HepG2 (cell line): ENCODE measurements at regions not wholly inside any gene's neighbourhood (a gene's known extent, or its start where the extent isn't known, plus 50 kb on each side); places are given as distances from the start of the nearest gene placed in this dataset.

Source experiments
- ATAC-seq: fragments of 200-7000 bp; cut with Tn5 transposase; 3 replicates; pipeline ENCODE4 v1.9.1; 2020; ENCODE audit warnings: mild to moderate bottlenecking, moderate library complexity
- BruUV-seq: library from RNA; stranded (reverse); fragments of 400-500 nt; replicated peaks from 2 replicates; lab custom pipeline; 2021; lab: Mats Ljungman, UMichigan
- CTCF ChIA-PET: fragments of 300-600 bp; formaldehyde crosslinking; extraction: SDS; loops from one replicate; lab custom pipeline; 2021; ENCODE audit warnings: low total read pairs, inconsistent platforms, low intra/inter-chr PET ratio; lab: Yijun Ruan, JAX
- POLR2A ChIA-PET: fragments of 350-600 bp; sonication (Branson Sonifier 250); formaldehyde crosslinking; loops from one replicate; lab custom pipeline; 2020; ENCODE audit warnings: antibody characterized with exemption, inconsistent platforms; lab: Yijun Ruan, JAX
- DNase-seq: peaks from one replicate; pipeline ENCODE4 v3.0.0-alpha.2; 2015; ENCODE audit warnings: low spot score
- FAIRE-seq: peaks from 3 replicates; lab custom pipeline; 2011; peaks lifted over from hg19 to GRCh38; lab: Jason Lieb, UNC
- H2AFZ ChIP-seq: one replicate; pipeline ENCODE4 v1.6.1; 2011; ENCODE audit warnings: low read length, inconsistent platforms
- H3K27ac ChIP-seq: fragments of 300-600 bp; 3 replicates; pipeline ENCODE4 v1.8.0; 2011; ENCODE audit warnings: mixed run types, mild to moderate bottlenecking, mixed read lengths, low read length, inconsistent platforms; ENCODE audit not compliant: insufficient read depth; ENCODE audit errors: extremely low read length
- H3K27me3 ChIP-seq, 2 experiments: fragments of 200-600 bp in 1 of 2; 2 replicates in 1 of 2; 3 replicates in 1 of 2; pipeline versions ENCODE4 v1.6.0 to v1.8.0; 2011; ENCODE audit warnings: low read length in 2 of 2, mild to moderate bottlenecking in 2 of 2, moderate library complexity in 2 of 2, inconsistent platforms in 1 of 2; ENCODE audit not compliant: insufficient read depth in 2 of 2, control insufficient read depth in 1 of 2
- H3K36me3 ChIP-seq, 2 experiments: fragments of 200-600 bp in 1 of 2; replicated peaks in 1 of 2; 2 replicates in 1 of 2; 3 replicates in 1 of 2; pipeline versions ENCODE4 v1.5.1 to v1.8.0; 2011; ENCODE audit warnings: low read length in 2 of 2, inconsistent platforms in 1 of 2; ENCODE audit not compliant: insufficient read depth in 2 of 2, control insufficient read depth in 1 of 2
- H3K4me1 ChIP-seq: 2 replicates; pipeline ENCODE4 v1.5.1; 2012; ENCODE audit warnings: low read length, inconsistent platforms; ENCODE audit not compliant: insufficient read depth
- H3K4me2 ChIP-seq: 2 replicates; pipeline ENCODE4 v1.6.0; 2011; ENCODE audit warnings: low read depth, low read length, inconsistent platforms
- H3K4me3 ChIP-seq, 3 experiments: fragments of 200-600 bp in 1 of 3; sonication (generic), shearing (Covaris generic) in 1 of 3; replicated peaks in 1 of 3; 2 replicates each; pipeline ENCODE4 v1.5.1; 2011 to 2016; ENCODE audit warnings: low read length in 3 of 3, inconsistent platforms in 2 of 3, low read depth in 2 of 3, mild to moderate bottlenecking in 2 of 3, control low read depth in 1 of 3, mixed read lengths in 1 of 3; ENCODE audit not compliant: insufficient read depth in 1 of 3
- H3K79me2 ChIP-seq: one replicate; pipeline ENCODE4 v1.6.1; 2011; ENCODE audit warnings: low read length, inconsistent platforms; ENCODE audit not compliant: insufficient read depth
- H3K9ac ChIP-seq: 2 replicates; pipeline ENCODE4 v1.6.0; 2011; ENCODE audit warnings: mild to moderate bottlenecking, low read depth, low read length, inconsistent platforms; ENCODE audit not compliant: insufficient read depth
- H3K9me3 ChIP-seq: 2 replicates; pipeline ENCODE4 v1.5.1; 2012; ENCODE audit warnings: mild to moderate bottlenecking, low read length
- H4K20me1 ChIP-seq: 2 replicates; pipeline ENCODE4 v1.6.0; 2011; ENCODE audit warnings: inconsistent platforms, mild to moderate bottlenecking, low read length, moderate library complexity; ENCODE audit not compliant: insufficient read depth
- DMAP1 ChIP-seq: IDR thresholded peaks from 2 replicates; pipeline ENCODE4 v1.6.1; 2016
- ZNF317 ChIP-seq: sonication (generic); formaldehyde crosslinking; IDR thresholded peaks from 2 replicates; pipeline ENCODE4 v1.5.0; 2020; ENCODE audit warnings: mild to moderate bottlenecking, missing genetic modification reagents
- ZNF543 ChIP-seq: sonication (generic); formaldehyde crosslinking; IDR thresholded peaks from 2 replicates; pipeline ENCODE4 v1.4.0; 2020; ENCODE audit warnings: mild to moderate bottlenecking, missing genetic modification reagents
- WGBS: methylation state at CpG from one replicate; pipeline ENCODE4 v1.1.6; 2017; ENCODE audit warnings: low lambda C conversion rate; 5-methylcytosine and 5-hydroxymethylcytosine counted together
- in situ Hi-C: cut with HindIII; loops from 2 replicates; pipeline ENCODE4 v1.10.0; 2017; ENCODE audit warnings: low pct_unique_long_range_greater_than_20kb; ENCODE audit not compliant: extremely low pct_ligation_motif_present
- intact Hi-C: fragments of 100-400 bp; cut with micrococcal nuclease; formaldehyde crosslinking; loops from one replicate; pipeline ENCODE4 v1.10.0; 2022; ENCODE audit not compliant: unreplicated experiment
- TF ChIP-seq, protein P1 (sequence below): sonication (generic); formaldehyde crosslinking; IDR thresholded peaks from 2 replicates; pipeline ENCODE4 v1.8.1; 2023; ENCODE audit warnings: mild to moderate bottlenecking, moderate library complexity, missing genetic modification reagents
- TF ChIP-seq, protein P2 (sequence below): sonication (generic); formaldehyde crosslinking; IDR thresholded peaks from 2 replicates; pipeline ENCODE4 v1.4.0; 2020; ENCODE audit warnings: missing genetic modification reagents

GRCh38 chrX:149383852-149384251, 121.3 kb downstream of the IDS start:
- no peak for DNase-seq
- TF ChIP-seq ZNF317 (CRISPR knock-in tag) (peak; percentile 86; the same call in 1 of the 2 replicates), ZNF543 (CRISPR knock-in tag) (no peak)
- H3K9me3 ChIP-seq, result no peaks in the 10 kb centered on the region
- no peak for FAIRE-seq
- H3K27ac ChIP-seq, result no peak overlapping the region
- ATAC-seq, result no peak
- H3K4me1 ChIP-seq, result no peaks in the 10 kb centered on the region
- no TSS peak for BruUV-seq
- no peak overlapping the region for H3K4me3 ChIP-seq
- ChIA-PET POLR2A (no interaction called here), CTCF (no interaction called here)
- in situ Hi-C loops (no loop called here), intact Hi-C loops (no loop called here)
- H4K20me1 ChIP-seq, result no peaks in the 10 kb centered on the region
- no peaks in the 10 kb centered on the region for H3K79me2 ChIP-seq
- H3K9ac ChIP-seq, result no peak overlapping the region
- no peak overlapping the region for H2AFZ ChIP-seq
- no peaks in the 10 kb centered on the region for H3K36me3 ChIP-seq
- no peaks in the 10 kb centered on the region for H3K27me3 ChIP-seq
- H3K4me2 ChIP-seq, result no peak overlapping the region

- POLR2A ChIA-PET, result no interaction called here
- no peak overlapping the region for H3K4me3 ChIP-seq
- CTCF ChIA-PET, result no interaction called here
- TF ChIP-seq, protein P1, sequence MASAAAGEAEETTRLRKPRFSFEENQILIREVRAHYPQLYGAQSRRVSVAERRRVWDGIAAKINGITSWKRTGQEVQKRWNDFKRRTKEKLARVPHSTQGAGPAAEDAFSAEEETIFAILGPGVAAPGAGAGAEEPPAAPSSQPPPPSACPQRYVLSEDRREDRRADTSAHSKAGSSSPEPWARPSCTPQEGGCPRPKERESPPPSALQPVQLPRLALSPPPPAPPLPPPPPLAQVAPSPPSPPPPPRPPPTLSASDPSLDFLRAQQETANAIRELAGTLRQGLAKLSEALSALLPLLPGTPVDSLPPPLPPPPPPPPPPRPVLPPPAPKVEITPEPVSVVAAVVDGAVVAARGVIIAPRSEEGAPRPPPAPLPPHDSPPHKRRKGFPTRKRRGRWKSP (CRISPR knock-in tag), result no peak
- TF ChIP-seq, protein P2, sequence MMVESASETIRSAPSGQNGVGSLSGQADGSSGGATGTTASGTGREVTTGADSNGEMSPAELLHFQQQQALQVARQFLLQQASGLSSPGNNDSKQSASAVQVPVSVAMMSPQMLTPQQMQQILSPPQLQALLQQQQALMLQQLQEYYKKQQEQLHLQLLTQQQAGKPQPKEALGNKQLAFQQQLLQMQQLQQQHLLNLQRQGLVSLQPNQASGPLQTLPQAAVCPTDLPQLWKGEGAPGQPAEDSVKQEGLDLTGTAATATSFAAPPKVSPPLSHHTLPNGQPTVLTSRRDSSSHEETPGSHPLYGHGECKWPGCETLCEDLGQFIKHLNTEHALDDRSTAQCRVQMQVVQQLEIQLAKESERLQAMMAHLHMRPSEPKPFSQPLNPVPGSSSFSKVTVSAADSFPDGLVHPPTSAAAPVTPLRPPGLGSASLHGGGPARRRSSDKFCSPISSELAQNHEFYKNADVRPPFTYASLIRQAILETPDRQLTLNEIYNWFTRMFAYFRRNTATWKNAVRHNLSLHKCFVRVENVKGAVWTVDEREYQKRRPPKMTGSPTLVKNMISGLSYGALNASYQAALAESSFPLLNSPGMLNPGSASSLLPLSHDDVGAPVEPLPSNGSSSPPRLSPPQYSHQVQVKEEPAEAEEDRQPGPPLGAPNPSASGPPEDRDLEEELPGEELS, result no peak
- no peak for TF ChIP-seq DMAP1 (CRISPR knock-in tag)
- H3K27me3 ChIP-seq, result no peaks in the 10 kb centered on the region
- WGBS, result 6% methylated on average over 3 of the region's 3 CpGs
- no peak overlapping the region for H2AFZ ChIP-seq
- no peaks in the 10 kb centered on the region for H3K36me3 ChIP-seq
- in situ Hi-C loops (no loop called here), intact Hi-C loops (no loop called here)
- no peak overlapping the region for H3K27ac ChIP-seq
- no peak for ATAC-seq
- H4K20me1 ChIP-seq, result no peaks in the 10 kb centered on the region
- H3K79me2 ChIP-seq, result no peaks in the 10 kb centered on the region
- FAIRE-seq, result no peak
- no peak overlapping the region for H3K9ac ChIP-seq
- no peaks in the 10 kb centered on the region for H3K9me3 ChIP-seq
- H3K4me2 ChIP-seq, result no peak overlapping the region
- DNase-seq, result no peak
- no TSS peak for BruUV-seq
- no peaks in the 10 kb centered on the region for H3K4me1 ChIP-seq
These were observed 130.4 kb downstream of the IDS start for GRCh38 chrX:149374751-149375150.
